ENCODE measurements at regions not wholly inside any gene's neighbourhood (a gene's known extent, or its start where the extent isn't known, plus 50 kb on each side); places are given as distances from the start of the nearest gene placed in this dataset.

GRCh38 chr3:176447369-176447768 lies 749.9 kb downstream of the TBL1XR1 start:
- TF ChIP-seq CTCF (conservative IDR thresholded peaks at IDR 0.05; ENCODE audit: low read length) (no peak), EZH2phosphoT487 (IDR thresholded peaks at IDR 0.05; ENCODE audit: borderline replicate concordance, low read depth, low read length) (no peak)
